ENCODE measurements at regions not wholly inside any gene's neighbourhood (a gene's known extent, or its start where the extent isn't known, plus 50 kb on each side); places are given as distances from the start of the nearest gene placed in this dataset.

DNA sequence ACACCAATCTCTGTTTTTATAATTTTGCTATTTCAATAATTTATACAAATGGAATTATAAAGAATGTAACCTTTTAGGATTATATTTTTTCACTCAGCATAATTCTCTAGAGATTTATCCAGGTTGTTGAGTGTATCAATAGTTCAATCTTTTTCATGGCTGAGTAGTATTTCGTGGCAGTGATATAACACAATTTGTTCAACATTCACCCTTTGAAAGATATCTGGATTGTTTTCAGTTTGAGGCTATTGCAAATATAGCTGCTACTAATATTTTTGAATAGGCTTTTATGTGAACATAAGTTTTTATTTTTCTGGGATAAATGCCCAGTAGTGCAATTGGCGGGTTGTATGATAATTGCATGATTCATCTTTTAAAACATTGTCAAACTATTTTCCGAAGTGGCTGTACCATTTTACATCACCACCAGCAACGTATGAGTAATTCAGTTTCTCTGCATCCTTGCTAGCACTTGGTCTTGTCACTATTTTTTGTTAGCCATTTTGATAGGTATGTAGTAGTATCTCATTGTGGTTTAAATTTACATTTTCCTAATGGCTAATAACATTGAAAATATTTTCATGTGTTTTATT lies 55.6 kb upstream of the ABCD3 start:
- no peaks in the 10 kb centered on the region for H3K27me3 ChIP-seq
- no peaks in the 10 kb centered on the region for H3K36me3 ChIP-seq
- no peak overlapping the region for H3K4me3 ChIP-seq
- no peaks in the 10 kb centered on the region for H3K4me1 ChIP-seq
- H3K9me3 ChIP-seq: peaks cover 0 to 16% (median 0%) of the 10 kb centered on the region in 3 donors
- 74 to 92% methylated on average over 3 to 4 of the region's 4 CpGs for WGBS, 2 donors (ENCODE audit: low coverage in 1 of 2)
- no peak for ATAC-seq
- TF ChIP-seq, protein P1, sequence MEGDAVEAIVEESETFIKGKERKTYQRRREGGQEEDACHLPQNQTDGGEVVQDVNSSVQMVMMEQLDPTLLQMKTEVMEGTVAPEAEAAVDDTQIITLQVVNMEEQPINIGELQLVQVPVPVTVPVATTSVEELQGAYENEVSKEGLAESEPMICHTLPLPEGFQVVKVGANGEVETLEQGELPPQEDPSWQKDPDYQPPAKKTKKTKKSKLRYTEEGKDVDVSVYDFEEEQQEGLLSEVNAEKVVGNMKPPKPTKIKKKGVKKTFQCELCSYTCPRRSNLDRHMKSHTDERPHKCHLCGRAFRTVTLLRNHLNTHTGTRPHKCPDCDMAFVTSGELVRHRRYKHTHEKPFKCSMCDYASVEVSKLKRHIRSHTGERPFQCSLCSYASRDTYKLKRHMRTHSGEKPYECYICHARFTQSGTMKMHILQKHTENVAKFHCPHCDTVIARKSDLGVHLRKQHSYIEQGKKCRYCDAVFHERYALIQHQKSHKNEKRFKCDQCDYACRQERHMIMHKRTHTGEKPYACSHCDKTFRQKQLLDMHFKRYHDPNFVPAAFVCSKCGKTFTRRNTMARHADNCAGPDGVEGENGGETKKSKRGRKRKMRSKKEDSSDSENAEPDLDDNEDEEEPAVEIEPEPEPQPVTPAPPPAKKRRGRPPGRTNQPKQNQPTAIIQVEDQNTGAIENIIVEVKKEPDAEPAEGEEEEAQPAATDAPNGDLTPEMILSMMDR (IDR thresholded peaks at IDR 0.05): no peak
- TF ChIP-seq EP300 (IDR thresholded peaks at IDR 0.05): no peak
- TF ChIP-seq POLR2A (IDR thresholded peaks at IDR 0.05): no peak
- TF ChIP-seq POLR2AphosphoS5 (IDR thresholded peaks at IDR 0.05): no peak
- H3K27ac ChIP-seq: no peak overlapping the region

DNA sequence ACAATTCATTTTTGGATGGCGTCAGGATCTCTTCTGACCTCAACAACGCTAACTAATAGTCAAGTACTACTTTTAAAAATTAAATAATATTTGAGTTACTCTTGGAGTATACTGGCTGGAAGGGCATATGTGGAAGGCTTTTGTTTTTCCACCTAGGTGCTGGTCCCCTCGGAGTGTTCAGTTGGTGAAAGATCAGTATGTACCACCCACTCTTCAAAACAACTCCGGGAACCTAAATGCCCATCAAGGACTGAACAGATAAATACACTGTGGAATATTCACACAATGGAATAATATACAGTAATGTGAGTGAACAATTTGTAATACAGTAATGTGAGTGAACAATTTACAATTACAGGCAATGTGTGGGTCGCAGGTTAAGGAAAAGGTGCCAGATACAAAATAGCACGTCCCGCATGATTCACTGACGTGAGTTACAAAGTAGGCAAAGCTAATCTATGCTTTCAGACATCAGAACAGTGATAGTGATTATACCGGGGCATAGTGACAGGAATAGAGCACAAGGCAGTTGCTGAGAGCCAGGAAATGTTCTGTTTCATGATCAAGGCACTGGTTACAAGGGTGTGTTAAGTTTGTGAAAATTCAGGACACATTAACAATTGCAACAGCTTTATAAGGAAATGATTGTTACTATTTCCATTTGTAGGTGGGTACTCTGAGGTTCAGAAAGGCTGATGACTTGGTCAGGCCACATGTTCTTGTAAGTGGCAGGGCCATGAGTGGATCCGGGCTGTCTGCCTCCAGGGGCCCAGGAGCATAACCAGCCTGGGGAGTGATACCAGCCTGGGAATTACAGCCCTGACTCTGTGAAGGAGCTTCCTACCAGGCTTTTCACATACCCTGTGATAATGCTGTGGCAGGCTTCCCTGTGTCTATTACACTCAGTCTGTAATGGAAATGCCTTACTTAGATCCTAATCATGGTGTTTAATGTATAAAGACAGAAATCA lies 59.3 kb upstream of the ABCD3 start:
- ATAC-seq: no peak
- H3K36me3 ChIP-seq: no peaks in the 10 kb centered on the region
- H3K9me3 ChIP-seq: peaks cover 0 to 4% (median 0%) of the 10 kb centered on the region in 3 donors
- no peaks in the 10 kb centered on the region for H3K27me3 ChIP-seq
- WGBS, 2 donors (ENCODE audit: low coverage in 1 of 2): 77 to 80% methylated on average over 6 to 9 of the region's 10 CpGs
- H3K4me1 ChIP-seq: no peaks in the 10 kb centered on the region
- TF ChIP-seq POLR2A (IDR thresholded peaks at IDR 0.05) (no peak), POLR2AphosphoS5 (IDR thresholded peaks at IDR 0.05) (no peak), EP300 (IDR thresholded peaks at IDR 0.05) (no peak)
- TF ChIP-seq, protein P1 (IDR thresholded peaks at IDR 0.05): no peak
- no peak overlapping the region for H3K27ac ChIP-seq
- no peak overlapping the region for H3K4me3 ChIP-seq

DNA sequence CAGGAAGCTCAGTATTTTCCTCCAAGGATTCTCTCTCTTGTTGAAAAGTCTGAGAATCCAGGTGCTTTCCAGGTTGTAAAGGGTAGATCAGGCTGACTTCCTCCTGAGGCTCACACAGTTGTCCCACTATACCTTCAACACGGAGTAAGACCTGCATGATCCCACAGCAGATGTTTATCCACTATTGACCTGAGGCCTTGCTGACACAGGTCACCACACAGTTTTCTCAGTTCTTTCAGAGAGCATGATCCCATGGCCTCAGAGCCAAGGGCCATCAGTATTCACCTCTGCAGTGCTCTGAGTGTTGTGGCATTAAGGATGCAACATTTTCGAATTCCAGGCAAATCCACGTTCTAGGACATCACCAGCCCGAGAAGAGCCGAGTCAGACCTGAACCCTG lies 60.5 kb upstream of the ABCD3 start:
- no peaks in the 10 kb centered on the region for H3K4me1 ChIP-seq
- H3K27me3 ChIP-seq: peaks cover 11% of the 10 kb centered on the region
- H3K27ac ChIP-seq: no peak overlapping the region
- H3K9me3 ChIP-seq: peaks cover 0 to 4% (median 0%) of the 10 kb centered on the region in 3 donors
- TF ChIP-seq, protein P1 (IDR thresholded peaks at IDR 0.05): no peak
- no peak for TF ChIP-seq EP300 (IDR thresholded peaks at IDR 0.05)
- no peak for TF ChIP-seq POLR2A (IDR thresholded peaks at IDR 0.05)
- TF ChIP-seq POLR2AphosphoS5 (IDR thresholded peaks at IDR 0.05): no peak
- no peaks in the 10 kb centered on the region for H3K36me3 ChIP-seq
- 87% methylated on average over 5 of the region's 5 CpGs; no CpG with 5 or more reads in 1 of the 2 donors for WGBS, 2 donors (ENCODE audit: low coverage in 1 of 2)
- no peak for ATAC-seq
- H3K4me3 ChIP-seq: no peak overlapping the region

DNA sequence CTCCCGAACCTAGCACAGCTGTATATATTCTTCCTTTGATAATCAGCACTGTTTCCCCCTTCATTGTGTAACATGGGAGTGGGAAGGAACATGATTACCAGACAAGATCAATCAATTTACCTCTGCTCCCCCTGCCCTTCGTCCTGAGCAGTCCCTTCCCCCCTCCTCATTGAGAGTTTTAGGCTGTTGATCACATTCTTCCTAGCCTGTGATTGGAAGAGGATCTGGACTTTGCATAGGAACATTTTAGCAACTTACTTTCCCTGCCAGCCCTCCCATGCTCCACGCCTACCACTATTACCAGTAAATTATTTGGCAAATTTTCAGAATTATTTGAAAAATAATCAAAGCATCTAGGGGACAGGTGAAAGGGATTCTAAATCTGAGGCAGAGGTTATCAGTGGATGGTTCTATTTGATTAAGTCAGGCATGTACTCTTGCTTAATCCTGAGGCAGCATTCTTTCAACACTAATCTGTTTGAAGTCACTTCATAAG lies 62.7 kb upstream of the ABCD3 start:
- H3K27me3 ChIP-seq: peaks cover 14% of the 10 kb centered on the region
- TF ChIP-seq, protein P1 (IDR thresholded peaks at IDR 0.05): no peak
- TF ChIP-seq POLR2A (IDR thresholded peaks at IDR 0.05): no peak
- no peak for TF ChIP-seq EP300 (IDR thresholded peaks at IDR 0.05)
- TF ChIP-seq POLR2AphosphoS5 (IDR thresholded peaks at IDR 0.05): no peak
- WGBS, 2 donors (ENCODE audit: low coverage in 1 of 2): 21 to 43% methylated on average over 2 to 3 of the region's 3 CpGs
- H3K4me1 ChIP-seq: no peaks in the 10 kb centered on the region
- no peaks in the 10 kb centered on the region for H3K36me3 ChIP-seq
- H3K4me3 ChIP-seq: no peak overlapping the region
- no peaks in the 10 kb centered on the region for H3K9me3 ChIP-seq
- no peak for ATAC-seq
- H3K27ac ChIP-seq: no peak overlapping the region

Measured in gastroesophageal sphincter (tissue), 4 donors.